Stimulated activated CD4-positive, alpha-beta T cell treated with anti-CD3 and anti-CD28 coated beads, Interleukin-1b, Interleukin-23, amount 100 ng/mL, for 4 hours (primary cell): ENCODE measurements at regions not wholly inside any gene's neighbourhood (a gene's known extent, or its start where the extent isn't known, plus 50 kb on each side); places are given as distances from the start of the nearest gene placed in this dataset.

Experiments used
- DNase-seq, 2 donors: peaks; one replicate each; pipeline ENCODE4 v3.0.0-alpha.2; 2020; ENCODE audit warnings: low read depth in 2 of 2

DNA sequence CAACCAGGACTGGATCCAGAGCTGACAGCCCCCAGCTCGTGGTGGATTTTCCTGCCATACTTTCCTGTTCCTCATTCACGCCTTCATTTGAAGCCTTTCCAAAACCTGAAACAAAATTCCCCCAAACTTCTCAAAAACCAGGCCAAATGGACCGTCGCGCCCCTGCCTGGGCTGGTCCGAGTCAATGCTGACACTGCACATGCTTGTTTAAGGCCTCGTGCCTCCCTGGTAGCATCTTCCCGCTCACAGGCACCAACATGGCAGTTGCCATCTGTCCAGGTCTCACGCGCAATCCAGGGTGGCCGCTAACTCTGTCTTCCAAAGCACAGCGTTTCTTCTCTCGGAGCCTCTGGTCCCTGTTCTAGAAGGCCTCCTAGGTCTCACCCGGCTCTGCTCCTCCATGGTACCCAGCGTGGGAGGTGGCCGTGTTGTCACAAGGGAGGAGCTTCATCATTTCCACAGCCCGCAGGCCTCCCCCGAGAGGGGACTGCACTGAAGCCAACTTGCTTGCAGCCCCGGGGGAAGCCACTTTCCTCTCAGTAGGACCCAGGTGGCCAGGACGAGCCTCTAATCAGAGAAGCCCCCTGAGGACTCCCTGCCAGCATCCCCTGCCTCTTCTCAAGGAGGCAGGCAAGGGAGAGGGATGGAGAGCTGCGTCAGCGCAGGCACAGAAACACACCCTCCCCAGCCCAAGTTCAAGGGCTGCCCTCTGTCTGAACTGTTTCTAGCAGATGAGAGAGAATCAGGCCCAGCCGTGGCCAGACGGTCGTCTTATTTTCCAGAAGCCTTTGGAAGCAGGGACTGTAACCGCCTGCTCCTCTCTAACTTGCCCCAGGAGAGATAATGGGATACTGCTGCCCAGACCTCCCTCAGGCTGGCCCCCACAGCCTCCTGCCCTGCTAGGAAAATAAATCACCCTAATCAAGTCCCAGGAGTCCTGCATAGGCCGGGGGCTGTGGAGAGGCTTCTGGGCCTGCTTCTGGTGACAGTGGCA lies 152.8 kb upstream of the TLE3 start:
- DNase-seq = no peak

DNA sequence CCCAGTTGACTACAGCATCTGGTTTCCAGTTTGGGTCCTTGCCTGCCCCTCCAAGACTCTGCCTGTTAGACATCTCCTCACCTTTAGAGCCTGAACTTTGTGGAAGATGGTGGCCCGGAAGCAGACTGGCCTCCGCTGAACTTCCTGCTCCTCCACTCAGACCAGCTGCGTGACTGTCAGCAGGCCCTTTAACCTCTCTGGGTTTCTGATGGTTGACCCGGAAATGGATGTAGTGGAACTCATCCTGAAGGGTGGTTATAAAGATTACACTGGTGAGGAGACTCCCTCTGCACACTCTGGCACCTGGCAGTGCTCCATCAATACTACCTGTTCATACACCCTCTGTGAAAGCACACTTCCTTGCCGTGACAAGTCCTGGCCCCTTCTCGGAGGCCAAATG lies 151.9 kb upstream of the TLE3 start:
- no peak for DNase-seq

DNA sequence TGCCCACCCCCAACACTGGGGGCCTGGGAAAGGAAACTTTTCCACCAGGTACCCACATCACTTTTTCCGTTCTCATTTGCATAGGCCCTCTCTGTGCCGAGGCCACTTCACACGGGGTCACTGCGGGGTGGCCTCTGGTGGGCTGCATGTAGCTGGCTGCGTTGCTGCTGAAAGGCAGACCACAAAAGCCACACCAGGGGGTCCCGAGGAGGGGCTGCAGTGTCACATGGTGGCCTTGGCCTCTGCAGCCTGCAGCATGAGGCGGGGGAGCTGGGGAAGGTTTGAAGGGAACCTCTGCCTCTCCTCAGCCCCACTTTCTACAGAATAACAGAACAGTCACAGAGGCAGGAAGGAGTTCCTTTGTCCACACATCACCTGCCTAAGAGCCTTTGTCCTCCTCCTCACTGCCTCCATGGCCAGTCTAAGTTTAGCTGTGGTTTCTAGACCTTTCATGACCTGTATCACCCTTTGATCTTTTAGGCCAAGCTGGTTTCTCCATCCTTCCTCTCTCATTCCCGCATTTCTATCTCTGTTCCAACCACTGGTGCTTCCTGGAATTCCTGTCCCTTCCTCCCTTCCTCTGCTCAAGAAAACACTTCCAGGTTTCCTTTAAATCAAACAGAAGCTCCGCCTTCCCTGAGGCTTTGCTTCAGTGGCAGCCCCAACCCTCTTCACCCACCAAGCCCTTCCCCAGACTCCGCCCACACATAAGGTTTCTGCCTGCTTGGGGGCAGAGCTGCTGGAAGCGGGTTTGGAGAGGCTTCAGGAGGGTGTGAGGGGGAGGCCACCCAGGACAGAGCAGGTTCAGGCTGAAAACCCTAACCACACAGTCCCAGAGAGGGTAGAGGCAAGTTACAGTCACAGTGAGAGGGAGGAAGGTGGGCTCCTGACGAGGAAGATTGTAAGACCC lies 150.7 kb upstream of the TLE3 start:
- no peak for DNase-seq

DNA sequence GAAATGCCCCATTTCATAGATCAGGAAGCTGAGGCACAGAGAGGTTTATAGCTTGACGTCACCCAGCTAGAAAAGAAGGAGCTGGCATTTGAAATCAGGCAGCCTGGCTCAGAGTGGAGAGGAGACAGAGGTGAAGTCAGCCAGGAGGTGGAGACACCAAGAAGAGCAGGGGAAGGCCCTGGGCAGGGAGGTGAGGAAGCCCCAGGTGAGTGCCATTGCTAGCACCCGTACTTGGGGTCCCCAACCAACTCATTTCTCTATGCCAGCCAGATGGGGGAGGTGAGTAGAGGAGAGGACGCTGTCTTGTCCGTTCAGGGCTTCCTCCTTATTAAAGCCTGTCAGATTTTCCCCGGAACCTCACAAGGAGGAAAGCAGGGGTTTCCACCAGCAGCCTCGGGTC lies 149.6 kb upstream of the TLE3 start:
- no peak for DNase-seq

DNA sequence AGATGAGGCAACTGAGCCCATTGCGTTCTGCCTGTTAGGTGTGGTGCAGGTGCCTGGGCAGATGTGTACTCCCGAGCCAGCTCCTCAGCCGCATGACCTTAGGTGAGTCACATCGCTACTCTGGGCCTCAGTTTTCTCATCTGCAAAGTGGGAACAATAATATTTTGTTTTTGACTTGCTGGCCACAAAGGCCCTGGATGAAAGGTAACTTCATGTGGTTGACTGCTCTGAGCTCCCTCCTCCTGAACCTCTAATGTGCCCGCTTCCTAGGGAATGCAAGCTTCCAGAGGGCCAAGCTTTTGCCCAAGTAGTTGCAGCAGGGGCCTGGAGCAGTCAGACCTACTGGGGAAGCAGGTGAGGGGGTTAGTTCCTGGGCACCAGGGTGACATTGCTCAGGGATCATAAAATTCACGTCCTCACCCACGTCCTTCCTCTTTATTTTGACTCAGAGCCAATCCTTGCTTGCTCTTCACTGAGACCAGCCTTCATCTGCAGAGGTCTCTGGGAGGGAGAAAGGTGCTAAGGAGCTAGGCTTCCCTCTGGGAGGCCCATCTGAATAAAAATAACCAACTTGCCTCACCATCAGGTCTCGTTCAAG lies 149.0 kb upstream of the TLE3 start:
- DNase-seq = no peak

DNA sequence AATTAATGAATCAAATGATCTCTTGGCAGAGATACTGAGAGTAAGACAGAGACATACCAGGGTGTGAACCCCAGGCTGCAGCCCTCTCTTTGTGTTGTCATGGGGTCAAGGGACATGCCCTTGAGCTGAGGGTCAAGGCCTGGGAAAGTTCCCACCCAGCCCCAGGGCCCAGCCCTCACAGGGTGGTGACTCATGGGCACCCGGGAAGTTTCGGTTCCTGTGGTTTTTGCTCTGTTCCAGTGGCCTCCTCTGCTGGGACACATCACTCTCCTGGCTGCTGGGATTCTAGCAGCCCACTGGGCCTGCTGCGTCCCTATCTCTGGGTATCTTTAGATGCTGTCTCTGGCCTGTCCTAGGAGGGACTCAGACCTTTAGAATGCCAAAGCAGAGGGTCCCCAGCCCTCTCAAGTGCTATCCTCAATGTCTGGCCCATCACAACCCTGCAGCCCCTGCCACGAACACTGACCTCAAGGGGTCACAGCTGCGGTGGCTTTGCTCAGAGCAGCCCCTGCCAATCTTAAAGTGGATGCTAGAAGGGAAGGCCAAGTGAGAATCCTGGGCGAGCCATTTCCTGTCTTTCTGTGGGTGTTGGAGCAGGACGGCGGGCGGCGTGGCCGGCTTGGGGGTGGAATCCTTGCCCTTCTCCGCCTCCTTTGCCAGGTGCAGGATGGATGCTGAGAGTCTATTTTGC lies 148.4 kb upstream of the TLE3 start:
- no peak for DNase-seq

DNA sequence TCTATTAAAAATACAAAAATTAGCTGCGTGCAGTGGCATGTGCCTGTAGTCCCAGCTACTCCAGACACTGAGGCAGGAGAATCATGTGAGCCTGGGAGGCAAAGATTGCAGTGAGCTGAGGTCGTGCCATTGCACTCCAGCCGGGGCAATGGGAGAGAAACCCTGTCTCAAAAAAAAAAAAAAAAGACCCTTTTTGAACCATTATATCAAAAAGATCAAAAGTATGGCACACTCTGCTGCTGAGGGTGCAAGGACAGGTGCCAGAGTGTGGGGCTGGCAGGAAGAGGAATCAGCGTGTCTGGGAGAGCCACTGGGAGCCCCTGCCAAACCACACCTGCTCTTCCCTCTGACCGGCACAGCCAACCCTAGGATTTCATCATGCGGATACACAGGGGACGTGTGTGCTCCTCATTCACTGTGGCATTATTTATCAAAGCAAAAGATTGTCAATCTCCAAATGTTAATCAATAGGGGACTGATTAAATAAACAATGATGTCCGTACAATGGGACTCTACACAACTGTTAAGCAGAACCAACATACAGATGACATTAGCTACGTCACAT lies 147.3 kb upstream of the TLE3 start:
- no peak for DNase-seq

DNA sequence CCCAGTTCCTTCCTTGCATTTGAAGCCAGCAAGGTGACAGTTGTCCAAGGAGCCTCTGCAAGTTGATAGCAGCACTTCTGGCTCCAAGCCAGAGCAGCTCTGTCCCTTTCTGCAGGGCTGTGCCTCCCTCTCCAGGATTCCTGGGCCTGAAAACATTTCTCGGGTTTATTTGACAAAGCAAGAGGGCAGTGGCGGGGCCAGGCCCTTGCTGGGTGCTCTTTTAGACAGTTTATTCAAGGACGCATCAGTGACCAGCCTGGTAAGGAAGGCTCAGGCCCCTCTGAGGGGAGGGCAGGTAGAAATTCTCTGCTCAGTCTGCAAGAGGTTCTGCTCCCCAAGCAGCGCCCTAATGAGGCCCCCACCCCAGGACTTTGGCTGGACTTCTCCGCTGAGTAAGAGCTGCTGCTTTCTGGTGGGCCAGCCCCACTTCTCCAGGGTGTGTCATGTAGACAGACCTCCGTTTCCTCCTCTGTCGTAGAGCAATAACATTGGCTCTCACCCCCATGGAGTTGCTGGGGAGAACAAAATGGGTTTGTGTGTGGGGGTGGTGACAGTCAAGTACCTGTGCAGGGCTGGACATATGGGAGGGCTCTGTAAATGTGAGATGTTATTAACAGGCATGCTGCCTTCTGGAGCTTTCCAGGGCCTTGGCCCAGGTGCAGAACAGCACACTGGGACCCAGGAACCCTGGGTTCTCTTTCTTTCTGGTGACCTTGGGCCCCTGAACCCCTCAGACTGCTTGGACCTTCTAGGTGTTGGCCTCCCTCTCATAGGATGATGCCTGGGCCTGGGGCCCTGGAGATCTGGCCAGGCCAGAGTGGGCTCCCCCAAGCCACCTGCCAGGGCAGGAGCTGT lies 146.2 kb upstream of the TLE3 start:
- DNase-seq = no peak

DNA sequence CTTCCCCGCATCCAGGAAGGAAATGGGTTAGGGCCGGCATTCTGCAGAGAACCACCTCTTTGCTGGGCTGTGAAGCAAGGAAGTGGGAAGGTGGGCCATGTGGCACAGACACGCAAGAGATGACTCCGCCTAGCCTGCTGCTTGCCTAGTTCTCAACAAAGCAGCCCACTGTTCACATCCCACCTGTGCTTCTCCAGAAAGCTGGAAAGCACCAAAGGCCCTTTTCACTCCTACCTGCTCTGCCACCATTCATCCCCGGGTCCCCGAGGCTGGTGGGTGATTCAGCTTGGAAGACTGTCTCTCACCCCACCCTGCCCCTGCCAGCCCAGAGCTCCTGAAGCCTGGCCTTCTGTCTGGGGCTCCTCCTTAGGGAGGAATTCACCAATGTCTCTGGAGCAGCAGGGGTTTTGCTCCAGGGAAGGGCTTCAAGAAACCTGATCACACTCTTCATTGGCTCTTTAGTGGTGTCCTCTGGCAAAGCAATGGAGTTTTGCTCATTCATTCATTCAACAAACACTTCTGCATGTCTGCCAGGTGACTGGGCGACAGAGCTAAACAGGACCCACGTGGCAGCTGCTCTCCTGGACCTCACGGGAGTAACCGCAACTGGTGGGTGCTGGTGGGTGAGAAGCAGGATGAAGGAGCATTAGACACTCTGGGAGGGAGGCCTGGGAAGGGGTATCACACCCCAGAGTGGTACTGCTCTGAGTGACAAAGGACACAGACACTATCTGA lies 145.4 kb upstream of the TLE3 start:
- DNase-seq = no peak

DNA sequence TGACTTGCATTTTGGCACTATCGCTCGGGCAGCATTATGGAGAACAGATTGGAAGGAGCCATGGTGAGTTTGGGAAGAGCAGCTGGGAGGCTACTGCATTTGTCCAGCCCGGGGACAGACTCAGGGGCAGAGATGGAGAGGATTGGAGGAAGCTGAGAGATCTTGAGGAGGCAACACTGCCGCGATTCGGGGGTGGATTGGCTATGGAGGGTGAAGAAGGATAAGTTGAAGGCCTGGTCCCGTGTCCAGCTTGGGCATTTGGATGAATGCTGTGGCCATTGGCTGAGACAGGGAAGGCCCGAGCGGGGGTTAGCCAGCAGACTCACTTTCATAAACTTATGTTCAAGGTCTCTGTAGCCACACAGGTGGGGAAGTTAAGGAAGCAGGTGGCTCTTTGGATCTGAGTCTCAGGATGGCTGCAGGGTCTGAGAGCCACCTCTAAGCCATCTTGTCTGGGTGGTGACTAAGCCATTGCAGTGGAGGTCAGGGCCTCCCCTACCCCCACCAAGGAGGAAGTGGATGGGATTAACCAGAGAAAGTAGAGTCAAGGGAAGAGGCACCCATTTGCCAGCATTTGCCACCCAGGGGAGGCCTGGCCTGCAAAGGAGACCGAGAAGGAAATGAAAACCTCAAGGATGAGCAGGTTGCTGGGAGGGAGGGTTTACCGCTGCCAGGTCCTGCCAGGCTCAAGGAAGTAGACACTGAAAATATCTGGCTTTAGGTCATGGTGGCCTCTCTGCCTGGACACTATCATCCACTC lies 144.0 kb upstream of the TLE3 start:
- DNase-seq = no peak

DNA sequence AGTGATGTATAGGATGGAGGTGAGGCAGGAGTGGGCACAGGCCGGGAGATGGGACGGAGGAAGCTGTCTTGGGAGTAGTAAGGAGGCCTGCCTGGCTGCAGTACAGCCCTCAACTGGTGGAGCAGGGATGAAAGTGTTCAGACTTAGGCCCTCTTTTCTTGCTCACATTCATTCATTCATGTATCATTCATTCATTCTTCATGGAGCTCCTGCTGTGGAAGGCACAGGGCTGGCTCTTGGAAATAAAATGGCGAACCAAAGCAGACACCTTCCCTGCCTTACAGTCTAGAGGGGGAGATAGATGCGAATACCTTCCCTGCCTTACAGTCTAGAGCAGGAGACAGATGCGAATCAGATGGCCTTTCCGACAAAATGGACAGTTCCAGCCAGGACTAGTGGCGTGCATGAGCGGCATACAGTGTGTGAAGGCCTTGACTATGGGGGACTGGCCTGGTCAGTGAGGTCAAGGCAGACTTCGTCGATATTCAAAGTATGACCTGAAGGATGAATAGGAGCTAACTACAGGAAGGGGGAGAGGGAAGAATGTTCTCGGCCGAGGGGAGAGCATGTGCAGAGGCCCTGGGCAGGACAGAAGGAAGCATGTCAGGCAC lies 143.2 kb upstream of the TLE3 start:
- no peak for DNase-seq

DNA sequence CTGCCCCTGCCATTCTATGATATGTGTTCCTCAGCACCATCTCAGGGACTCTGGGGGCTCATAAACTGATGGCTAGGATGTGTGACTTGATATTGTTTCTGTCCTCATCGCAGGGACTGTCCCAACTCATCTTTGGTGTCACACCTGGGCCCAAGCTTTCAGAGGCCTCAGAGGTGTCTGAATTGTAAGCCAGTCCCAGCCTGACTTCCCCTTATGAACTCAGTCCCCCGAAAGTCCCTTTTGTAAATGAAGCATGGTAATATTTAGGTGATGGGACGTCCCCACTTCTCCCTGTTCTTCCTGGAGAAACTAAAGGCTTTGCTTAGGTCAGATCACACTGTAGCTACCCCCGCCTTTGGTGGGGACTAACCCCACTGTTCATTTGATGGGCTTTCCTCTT lies 142.4 kb upstream of the TLE3 start:
- no peak for DNase-seq

DNA sequence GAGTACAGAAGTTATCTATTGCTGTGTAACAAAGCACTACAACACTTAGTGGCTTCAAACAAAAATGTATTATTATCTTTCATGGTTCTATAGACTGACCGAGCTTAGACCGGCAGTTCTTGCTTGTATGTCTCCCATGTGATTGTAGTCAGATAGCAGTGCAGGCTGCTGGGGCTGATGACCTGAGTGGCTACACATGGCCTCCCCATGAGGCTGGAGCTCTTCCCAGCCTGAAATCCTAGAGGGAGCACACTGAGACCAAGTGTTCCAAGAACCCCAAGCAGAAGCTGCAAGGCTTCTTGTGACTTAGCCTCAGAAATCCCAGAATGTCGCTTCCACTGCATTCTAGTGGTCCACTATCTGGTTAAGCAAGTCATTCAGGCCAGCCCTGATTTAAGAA lies 141.2 kb upstream of the TLE3 start:
- no peak for DNase-seq

DNA sequence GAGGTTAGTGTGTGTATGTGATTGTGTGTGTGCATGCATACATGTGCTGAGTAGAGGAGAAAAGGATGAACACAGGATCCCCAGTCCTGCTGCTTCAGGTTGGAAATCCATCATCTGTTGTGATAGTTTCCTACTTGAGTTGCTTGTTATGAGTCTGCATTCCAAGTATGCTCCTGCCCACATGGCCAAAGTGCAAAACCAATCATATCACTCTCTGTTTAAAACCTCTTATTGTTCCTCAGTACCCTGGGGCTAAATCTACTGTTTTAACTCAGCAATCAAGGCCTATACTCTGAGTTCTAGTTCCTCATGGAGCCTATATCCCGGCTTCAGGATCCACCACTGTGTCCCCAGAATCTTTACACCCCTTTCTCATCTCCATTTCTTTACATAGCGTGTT lies 139.9 kb upstream of the TLE3 start:
- DNase-seq = no peak

DNA sequence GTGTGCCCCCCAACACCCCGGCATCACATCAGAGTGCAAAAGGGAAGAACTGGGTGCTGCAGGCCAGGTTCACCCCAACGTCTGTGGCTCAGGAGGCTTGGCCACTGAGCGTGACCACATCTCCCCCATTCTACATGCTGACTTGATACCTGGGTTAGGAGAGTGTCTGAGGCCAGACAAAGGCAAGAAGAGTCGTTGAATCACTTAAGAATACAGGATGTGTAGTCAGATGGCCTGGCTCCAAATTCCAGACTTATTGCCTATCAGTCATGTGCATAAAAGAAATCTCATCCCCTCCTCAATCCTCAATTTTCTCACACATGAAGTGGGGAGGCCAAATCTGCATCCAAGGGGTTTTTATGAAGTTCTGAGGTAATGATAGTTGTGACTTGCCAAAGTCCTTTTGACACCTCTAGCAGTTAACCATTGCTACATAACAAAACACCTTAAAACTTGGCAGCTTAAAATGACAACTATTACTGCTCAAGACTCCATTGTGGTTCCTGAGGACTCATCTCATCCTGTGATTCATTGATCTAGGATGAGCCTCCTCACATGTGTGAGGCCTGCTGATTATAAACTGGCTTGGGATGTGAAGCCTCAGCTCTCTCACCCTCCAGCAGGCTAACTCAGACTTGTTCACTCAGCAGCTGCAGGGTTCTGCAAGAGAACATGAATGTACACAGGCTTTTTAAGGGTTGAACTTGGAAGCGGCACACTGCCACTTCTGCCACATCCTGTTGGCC lies 138.8 kb upstream of the TLE3 start:
- no peak for DNase-seq

DNA sequence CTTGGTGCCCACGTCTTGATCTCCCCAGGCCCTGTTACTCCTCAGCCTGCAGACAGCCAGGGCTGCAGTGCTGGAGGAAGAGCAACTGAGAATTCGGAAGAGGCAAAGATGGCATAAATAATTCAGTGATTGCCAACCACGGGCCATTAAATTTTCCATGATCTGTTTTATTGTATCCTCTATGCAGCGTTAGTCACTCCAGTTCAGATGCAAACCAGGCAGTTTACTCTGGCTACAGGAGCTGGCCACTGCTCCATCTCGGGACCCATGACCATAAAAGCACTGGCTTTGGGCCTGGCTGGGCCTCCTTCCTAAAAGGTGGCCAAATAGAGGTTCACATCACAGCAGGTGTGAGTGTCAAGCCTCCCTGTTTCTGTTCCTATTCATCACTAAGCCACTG lies 137.6 kb upstream of the TLE3 start:
- DNase-seq = no peak

DNA sequence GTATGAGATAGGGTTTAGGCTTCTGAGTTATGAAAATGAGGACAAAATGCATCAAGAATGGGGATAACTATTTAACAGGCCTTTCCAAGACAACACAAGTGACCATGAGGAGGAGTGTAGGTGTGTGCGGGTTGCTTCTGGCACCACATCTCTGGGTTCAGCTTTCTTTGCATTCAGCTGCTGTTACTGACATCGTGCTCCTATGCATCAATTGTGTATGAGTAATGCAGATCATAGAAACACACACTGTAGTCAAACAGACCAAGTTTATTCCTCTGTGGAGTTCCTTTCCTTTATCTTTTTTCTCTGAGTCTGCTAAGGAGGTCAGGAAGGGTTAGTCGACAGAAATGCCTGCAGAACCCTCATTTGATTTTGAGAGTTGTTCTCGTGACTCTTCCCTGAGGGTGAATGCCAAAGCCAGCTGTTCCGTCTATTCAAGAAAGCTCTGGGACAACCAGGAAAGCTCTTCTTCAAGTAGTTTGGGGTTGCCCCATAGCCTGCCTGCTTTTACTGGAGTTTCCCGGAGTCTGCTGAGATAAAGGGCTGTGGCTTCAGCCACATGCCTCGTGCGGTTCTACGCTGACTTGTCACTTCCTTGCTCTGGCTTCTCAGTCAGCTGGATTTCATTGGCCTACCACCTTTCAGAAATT lies 136.7 kb upstream of the TLE3 start:
- no peak for DNase-seq
